GM19193 (cell line): ENCODE measurements at regions not wholly inside any gene's neighbourhood (a gene's known extent, or its start where the extent isn't known, plus 50 kb on each side); places are given as distances from the start of the nearest gene placed in this dataset.

Source experiments
- POLR2A ChIP-seq: IDR thresholded peaks from 4 replicates; pipeline ENCODE4 v1.6.1; 2011; ENCODE audit not compliant: insufficient read depth, insufficient read length; ENCODE audit errors: extremely low read depth

DNA sequence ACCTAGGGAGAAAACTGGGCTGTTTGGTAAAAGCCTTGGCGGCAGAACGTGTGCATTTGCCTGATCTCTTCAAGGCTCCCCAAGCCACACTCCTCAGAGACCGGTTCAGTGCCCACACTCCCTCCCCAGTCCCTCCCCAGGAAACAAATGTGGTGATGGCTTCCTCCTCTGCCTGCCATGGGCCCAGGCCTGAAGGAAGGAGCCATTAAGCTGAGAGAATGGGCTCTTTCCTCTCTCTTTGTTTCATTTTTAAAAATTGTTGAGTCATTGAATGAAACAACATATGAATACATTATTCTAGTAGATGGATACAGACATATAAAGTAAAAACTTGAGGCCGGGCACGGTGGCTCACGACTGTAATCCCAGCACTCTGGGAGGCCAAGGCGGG, 50.6 kb upstream of the YWHAQ start:
- no peak for TF ChIP-seq POLR2A

DNA sequence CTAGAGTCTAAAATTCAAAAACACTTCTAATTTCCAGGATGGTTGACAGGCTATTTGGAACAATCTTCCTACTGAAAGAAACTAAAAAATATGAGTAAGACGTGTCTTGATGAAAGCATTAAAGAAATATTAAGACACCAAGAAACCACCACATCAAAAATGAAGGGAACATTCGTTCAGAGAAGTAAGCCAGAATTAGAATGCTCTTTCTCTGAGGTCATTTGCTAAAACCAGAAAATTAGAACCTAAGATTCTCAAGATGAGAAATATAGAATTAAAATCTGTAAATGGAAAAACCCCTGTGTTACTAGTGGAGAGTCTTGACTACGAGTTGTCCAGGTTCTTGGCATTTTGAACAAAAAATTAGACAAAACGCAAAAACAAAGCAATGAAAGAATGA, 54.8 kb upstream of the YWHAQ start:
- TF ChIP-seq POLR2A = no peak

DNA sequence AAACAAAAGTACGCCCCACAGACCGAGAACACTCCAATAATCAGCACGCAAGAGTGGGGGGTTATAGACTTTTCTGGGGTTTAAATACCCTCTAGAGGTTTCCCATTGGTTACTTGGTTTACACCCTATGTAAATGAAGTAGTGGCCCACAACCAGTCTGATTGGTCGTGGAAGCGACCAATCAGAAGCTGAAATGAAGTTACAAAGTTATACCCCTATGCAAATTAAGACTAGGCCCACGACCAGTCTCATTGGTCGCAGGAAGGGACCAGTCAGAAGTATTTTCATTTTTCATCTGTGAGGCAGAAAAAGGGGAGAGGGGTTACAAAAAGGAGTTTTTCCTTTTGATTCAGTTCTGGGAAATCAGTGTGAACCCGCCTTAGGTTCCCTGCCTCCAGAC, 55.3 kb upstream of the YWHAQ start:
- no peak for TF ChIP-seq POLR2A

GRCh38 chr2:9690252-9690651, 59.5 kb upstream of the YWHAQ start:
- TF ChIP-seq POLR2A = no peak

DNA sequence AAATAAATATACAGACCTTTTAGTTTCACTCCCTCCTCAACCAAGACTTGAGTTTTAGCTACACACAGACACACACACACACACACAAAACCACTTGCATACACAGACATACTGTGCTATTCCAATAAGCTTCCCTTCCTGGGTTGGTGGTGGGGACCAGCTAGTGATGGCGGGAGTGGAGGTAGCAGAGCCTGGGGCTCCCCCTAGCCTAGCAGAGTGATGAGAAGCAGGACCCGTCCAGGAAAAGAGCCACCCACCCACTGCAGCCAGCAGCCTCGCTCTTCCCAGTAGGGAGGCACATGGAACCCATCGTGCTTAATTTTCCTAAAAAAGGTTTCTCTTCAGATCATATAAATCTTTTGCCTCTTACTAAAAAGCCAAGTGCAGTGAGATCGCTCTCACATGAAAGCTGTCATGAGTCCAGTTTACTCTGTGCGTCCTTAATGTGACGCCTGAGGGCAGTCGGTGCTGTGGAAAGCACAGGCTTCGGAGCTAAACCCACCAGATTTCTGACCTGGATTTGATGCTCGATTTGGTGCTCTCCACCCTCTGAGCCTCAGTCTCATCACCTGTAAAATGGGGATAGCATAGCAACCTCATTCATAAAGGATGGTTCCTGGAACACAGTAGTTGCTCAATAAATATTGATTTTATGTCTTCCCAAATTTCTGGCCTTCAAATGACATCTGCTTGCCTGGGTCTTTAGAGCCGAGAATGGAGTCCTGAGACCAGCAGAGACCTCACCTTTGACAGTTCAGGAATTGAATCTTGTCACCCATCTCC, 60.1 kb upstream of the YWHAQ start:
- no peak for TF ChIP-seq POLR2A

DNA sequence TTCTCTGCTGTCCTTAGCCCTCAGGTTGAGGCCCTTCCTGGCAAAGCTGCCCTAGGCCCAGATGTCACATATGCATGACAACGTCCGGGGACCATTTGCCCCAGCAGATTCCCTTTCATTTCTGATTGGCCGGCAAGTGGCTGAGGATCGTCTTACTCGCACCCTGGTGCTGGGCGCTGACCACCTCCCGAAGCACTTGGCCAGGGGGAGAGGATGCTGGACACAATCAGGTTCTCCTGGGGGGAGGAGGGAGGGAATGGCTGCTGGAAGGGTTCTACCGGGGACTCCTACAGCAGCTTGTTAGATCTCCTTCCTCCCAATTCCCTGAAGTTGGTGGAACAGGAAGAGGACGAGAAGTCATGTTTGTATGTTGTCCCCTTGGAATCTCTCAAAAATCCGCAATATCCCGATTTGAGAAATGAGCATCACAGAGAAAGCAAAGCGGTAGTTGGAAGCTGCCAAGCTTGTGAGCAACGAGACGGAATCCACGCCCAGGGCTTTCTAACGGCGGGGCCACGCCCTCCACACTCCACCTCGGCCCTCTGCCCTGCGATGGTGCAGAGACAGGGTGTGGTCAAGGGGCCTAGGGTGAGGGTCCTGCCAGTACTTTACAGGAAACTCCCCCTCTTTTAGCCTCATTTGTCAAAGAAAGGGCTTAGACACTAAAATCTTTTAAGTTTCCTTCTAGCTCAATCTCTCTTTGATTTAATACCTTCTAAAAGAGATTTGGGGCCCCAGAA, 61.8 kb upstream of the YWHAQ start:
- TF ChIP-seq POLR2A = no peak

DNA sequence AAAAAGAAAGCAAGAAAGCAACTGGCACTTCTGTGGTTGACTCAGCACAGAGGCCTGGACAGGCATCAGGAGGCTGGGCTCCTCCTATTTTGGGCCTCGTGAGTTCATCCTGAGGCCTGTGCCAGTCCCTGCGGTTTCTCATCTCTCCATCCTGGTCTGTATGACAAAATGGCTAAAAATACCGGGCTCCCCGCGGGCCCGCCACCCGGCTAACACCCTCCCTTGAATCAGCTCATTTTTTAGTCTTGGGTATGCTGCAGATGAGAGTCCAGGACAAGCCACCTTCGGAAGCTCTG, 62.3 kb upstream of the YWHAQ start:
- no peak for TF ChIP-seq POLR2A

DNA sequence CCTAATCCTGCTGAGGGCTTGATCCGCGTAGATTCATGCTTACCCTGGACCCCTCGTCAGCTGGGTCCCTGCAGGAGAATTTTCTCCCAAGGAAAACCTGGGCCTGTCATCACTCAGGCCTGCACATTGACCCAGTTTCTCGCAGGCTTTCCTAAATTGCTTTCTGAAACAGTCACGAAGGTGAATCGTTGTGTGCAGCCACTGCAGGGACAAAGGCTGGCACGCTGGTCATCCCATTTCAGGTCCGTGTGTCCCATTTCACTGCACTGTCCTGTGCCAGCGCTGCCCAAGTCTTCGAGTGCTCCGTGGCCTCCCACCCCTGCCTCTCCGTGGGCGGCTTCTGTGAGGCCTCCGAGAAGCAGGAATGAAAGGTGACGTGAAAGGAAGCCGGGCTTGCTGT, 62.8 kb upstream of the YWHAQ start:
- no peak for TF ChIP-seq POLR2A

- TF ChIP-seq POLR2A = no peak
These were observed 64.0 kb upstream of the YWHAQ start for GRCh38 chr2:9694661-9695234.

DNA sequence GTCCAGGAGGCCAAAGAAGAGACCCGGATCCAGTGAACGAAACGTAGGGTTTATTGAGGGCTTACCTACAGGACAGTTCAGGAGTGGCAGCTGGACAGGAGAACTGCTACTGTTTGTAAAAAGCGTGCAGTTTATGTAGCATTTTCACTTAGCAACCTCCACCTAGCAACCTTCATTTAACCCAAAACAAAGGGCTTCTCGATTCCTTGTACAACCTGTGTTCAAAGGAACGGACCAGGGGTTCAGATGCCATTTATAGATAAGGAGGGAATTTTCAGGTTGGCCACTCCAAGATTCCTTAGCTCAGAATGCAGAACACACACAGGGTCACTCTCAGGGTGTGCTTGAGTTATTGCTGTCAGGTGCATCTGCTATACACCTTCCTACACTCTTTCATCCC, 65.1 kb upstream of the YWHAQ start:
- TF ChIP-seq POLR2A = no peak

GRCh38 chr2:9696731-9697130, 65.9 kb upstream of the YWHAQ start:
- TF ChIP-seq POLR2A = no peak

DNA sequence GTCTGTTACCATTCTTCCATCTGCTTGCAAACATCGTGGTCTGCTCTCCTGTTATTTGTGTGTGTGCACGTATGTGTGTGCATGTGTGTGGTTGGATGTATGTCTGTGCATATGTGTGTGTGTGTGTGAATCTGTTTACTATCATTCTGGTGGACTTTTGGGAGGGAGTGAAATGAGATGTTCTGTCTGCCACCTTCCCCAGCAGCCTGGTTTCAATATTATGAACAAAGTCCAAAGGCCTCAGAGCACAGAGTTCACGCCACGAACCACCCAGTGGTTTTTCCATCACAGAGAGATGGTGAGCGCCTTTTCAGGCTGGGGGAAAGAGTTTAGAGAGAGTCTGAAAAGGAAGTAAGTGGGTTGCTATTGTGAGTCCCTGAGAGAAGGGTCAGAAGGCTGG, 67.1 kb upstream of the YWHAQ start:
- TF ChIP-seq POLR2A = no peak

DNA sequence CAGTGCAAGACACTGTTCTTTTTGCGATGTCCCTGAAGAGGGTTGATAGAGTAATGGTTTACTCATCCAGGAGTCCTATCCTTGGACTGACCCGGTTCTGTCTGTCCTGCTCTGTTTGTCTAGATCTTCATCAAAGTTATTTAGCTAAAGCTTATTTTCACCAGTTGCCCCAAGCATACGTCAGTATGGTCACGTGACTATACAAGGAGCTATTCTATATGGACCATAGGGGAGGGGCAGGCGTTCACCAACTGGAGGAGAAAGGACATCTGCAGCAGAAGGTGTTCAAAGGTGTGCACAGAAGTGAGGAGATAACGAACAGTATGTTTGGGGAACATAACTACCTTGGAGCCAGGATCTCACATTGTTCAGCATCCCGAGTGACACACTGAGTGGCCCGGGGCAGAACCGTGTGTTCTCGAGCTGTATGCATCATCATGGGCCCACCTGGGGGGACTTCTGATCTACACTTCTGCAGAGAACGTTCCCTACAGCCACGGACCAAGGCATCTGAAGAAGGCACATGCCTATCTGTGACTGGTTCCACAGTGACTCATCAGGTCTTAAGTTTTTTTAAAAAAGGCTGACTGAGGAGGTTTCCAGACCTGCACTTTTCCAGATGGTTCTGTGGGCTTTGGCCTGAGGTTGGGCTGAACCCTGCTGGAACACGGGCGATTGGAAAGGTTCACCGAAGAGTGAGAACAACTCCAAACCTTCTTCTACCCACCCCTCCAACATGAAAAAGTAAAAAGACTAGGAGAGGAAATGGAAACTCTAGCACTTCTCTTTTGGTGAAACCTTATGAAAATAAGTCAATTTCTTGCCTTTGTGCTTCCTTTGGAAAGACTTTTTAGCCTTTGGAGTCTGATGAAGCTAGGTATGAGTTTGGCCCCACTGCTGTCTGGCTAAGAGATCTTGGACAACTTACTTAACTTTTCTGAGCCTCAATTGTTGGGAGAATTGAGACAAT, 68.6 kb upstream of the YWHAQ start:
- TF ChIP-seq POLR2A = no peak

DNA sequence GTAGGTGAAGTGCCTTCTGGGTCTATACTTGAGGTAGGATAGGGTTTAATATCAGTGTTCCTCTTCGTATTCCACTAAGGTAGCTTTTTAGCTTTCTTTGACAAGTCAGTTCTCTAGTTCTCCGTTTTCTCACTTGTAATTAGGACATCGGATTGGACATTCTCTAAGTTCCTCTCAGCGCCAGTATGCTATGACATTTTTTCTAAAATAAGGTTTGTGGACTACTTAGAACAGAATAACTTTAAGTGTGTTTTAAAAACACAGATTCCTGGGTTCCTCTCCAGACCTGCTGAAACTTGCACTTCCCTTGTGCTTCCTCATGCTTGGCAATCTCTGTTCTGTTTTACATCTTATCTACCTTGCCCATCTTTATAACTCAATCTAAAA, 69.3 kb upstream of the YWHAQ start:
- TF ChIP-seq POLR2A = no peak

DNA sequence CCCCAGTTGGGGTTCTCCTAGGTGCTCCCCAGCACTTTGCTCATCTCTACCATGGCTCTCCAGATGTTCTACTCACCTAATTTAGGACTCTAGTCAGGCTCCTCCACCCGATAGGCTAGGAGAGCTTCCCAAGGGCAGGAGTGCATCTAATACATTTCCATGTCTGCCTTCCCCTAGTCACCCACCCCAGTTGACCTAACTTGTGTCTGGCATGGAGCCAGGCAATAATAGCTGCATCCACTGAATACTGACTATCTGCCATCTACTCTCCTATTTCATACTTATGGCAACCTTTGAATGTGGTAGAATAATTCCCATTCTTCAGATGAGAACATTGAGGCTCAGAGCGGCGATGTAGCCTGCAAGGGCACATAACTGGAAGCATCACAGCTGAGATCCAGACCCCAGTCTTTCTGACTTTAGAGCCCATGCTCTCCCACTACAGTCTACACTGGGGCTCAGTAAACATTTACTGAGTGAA, 71.8 kb upstream of the YWHAQ start:
- no peak for TF ChIP-seq POLR2A
